HG03571 (cell line): ENCODE measurements at regions not wholly inside any gene's neighbourhood (a gene's known extent, or its start where the extent isn't known, plus 50 kb on each side); places are given as distances from the start of the nearest gene placed in this dataset.

Experiments
- ATAC-seq: cut with Tn5 transposase; IDR thresholded peaks from one replicate; pipeline ENCODE4 v1.9.1; 2021; ENCODE audit not compliant: unreplicated experiment

DNA sequence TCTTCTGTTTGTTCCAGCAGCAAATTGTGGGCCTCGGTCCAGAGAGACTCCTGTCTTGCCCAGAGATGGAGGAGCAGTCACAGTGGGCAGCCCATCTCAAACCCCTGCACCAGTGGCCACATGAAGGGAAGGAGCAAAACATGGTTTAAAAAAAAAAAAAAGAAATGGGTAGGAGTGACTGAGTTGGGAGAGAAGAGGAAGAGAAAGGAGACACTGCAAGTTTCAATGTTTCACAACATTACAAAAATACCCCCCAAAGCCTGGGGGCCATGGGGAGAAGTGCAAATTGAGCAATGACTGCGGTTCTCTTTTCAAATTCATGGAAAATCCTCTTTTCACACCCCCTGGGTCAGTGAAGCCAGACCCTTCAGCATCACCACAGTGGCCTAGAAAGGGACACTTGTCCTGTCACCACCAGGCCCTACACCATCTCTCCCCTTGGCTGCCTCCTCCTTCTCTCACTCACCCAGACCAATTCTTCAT is 117.1 kb downstream of the ZFP36L2 start:
- ATAC-seq = no peak

DNA sequence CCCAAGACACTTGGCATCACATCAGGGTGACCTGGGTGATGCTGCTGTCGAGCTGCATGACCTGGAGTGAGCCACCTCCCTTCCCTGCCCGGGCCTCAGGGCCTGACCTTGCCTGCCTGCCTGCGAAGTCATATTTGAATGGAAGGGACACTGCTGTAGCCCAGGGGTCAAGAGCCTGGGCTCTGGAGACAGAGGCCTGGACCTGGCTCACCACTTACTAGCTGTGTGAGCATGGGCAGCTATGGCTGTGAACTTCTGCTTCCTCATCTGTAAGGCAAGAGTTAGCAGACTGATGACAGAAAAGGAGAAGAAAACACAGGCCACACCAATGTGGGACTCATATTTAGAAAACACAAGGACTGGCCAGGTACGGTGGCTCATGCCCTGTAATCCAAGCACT is 118.7 kb downstream of the ZFP36L2 start:
- ATAC-seq = no peak

DNA sequence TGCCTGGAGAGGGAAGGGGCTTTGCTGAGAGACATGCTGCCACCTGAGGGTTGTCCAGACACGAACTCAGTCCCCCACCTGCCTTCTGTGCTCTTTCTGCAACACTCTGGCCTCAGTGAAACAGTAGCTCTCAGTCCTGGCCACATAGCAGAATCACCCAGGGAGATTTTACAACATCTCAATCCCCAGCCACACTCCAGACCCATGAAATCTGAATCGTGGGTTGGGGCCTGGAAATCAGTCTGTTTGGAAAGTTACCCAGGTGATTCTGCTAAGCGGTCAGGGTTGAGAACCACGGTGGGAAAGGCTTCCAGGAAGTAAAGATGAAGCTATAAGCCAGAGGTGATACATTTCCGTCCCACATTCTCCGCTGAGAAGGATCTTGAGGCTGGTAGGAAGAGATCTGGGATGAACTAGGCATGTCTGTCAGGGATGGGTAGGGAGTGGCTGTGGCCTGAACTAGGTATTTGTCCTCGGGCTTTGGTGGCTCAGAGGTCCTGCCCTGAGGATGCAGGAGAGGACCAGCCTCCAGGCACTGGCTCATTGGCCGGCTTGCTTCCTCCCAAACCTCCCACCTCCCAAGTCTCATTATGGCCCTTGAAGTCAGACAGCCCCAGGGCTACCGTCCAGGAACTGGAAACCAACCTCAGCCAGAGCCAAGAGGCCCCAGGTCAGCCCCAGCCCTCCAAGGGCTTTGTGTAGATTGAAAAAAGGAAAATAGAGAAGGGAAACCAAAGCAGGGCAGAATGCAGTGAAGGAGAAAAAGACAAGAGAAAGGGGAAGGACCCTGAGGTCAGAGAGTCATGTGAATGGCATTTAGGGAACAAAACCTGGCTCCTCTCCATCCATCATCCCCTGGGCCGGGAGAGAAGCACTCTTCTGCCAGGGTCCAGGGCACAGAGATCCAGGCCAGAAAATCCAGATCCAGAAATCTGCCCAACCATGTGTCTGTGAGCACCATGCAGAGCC is 119.6 kb downstream of the ZFP36L2 start:
- no peak for ATAC-seq

DNA sequence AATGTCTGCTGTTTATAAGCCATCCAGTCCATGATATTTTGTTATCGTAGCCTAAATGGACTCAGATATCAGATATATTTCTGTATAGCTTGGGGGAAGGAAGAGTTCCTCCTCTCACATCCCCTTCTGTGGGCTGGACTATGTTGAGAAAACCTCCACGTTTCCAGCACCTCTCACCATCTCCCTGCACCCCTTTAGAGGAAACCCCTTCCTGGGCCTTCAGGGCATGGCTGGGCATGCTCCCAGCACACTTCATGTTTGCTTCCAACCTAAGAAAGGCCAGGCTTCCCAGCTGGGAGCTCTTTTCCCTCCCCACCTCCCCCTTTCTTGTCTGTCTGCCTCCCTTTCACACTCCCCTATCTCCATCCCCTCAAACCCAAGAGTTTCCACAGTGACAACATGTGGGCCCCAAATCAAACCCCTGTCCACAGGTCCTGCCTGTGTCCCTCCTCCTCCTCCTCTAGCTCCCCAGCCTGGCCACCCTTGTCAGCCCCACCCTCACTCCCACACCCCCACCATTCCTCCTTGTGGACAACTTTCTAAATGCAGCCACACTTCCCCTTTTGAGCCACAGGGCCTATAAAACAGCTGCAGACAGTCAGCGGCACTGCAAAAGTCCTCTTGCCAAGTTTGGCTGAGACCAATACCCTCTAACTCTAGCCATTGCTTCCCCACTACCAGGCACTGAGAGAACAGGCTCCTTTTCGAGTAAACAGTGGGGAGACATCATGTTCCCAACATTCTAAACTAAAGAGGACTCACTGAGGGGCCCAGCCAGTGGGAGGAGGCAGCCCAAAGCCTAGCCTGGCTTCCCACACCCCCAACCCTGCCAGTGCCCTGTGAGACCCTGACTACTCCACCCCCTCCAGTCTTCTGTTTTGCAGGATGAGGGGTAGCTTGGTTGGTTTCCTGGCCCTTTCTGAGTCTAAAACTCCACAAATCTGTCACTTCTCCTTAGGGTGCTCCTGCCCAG is 120.5 kb downstream of the ZFP36L2 start:
- ATAC-seq = peak; percentile 58

DNA sequence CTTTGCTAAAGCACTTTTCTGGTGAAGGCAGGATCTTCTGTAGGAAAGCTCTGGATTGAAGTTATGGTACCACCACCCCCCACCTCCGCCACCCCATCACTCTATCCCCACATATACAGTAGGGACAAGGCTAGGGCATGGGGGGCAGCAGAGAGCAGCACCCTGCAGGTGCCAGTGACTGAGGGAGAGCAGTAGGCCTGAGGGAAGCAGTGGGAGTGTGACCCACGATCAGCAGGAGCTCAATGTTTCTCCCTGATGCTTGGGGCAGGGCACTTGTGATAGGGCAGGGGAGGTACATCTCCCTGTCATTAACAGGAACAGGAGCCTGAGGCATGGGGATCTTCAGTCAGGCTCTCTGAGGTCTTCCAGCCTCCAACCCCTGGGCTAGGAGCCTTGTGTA is 121.6 kb downstream of the ZFP36L2 start:
- no peak for ATAC-seq

DNA sequence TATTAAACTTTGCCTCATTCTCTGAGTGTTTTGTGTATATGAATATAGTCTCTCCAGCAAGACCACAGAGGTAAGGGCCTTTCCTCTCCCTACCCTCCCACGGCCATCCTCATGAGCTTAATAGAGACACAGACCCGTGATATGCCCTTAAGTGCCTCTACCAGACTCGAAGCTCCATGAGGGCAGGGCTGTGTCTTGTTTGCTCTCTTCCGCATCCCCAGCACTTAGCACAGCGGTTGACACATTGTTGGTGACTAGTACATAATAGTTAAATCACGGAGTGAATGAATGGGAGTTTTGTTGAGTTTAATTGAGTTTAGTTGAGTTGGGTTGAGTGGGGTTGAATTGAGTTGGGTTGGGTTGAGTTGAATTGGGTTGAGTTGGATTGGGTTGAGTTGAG is 122.3 kb downstream of the ZFP36L2 start:
- no peak for ATAC-seq

DNA sequence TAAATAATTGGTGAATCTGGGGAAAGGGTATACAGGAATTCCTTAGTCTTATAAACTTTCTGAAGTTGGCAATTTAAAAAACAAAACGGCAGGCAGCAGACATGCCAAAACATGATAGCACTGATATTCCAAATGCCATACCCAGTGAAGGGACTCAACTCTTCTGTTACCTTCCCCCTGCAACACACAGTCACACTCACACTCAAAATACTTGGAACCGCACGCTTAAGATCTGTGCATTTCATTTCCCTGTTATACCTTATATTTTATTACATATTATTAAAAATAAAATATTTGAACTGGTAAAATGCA is 123.4 kb downstream of the ZFP36L2 start:
- no peak for ATAC-seq

GRCh38 chr2:43102366-43103092 is 123.9 kb downstream of the ZFP36L2 start:
- ATAC-seq = no peak

- no peak for ATAC-seq
Measured at GRCh38 chr2:43101751-43102150, 124.7 kb downstream of the ZFP36L2 start.

- no peak for ATAC-seq
Measured at GRCh38 chr2:43100883-43101662, 125.3 kb downstream of the ZFP36L2 start.

DNA sequence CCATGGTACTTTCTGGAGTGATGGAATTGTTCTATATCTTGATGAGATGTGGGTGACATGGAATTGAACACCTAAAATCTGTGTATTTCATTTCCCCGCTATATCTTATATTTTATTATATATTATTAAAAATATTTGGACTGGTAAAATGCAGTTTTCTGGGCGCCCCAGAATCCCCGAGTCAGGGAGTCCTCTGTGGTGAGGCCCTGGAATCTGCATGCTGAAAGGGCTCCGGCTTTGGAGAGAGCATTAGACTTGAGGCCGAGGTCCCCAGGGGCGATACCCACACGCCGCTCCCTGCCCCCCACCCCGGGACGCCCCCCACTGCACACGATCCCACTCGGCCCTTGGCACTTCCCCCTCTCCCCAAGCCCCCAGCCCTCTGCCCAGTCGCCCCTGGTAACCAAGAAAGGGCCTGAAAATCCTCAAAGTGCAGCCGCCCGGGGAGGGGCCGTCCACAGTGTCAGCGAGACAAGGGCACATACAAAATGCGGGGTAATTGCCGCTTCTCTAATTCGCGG is 126.0 kb downstream of the ZFP36L2 start:
- ATAC-seq = no peak

- ATAC-seq = no peak
Measured at GRCh38 chr2:43099797-43100196, 126.6 kb downstream of the ZFP36L2 start.

DNA sequence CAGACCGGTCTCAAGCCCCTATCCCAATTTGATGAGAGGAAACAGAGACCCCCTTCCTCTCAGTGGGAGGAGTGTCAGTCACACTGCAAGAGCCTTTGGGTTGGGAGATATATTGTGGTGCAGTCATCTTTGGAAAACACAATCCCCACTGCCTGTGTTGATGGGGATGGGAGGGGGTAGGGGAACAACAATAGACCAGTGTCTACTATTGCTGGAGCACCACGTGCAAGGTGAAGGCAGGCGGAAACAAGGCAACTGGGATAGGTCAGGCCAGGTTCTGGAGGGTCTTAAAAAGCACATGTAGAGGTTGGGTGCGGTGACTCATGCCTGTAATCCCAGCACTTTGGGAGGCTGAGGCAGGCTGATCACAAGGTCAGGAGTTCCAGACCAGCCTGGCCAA is 127.9 kb downstream of the ZFP36L2 start:
- ATAC-seq = no peak

GRCh38 chr2:43097644-43098408 is 128.6 kb downstream of the ZFP36L2 start:
- ATAC-seq = no peak

DNA sequence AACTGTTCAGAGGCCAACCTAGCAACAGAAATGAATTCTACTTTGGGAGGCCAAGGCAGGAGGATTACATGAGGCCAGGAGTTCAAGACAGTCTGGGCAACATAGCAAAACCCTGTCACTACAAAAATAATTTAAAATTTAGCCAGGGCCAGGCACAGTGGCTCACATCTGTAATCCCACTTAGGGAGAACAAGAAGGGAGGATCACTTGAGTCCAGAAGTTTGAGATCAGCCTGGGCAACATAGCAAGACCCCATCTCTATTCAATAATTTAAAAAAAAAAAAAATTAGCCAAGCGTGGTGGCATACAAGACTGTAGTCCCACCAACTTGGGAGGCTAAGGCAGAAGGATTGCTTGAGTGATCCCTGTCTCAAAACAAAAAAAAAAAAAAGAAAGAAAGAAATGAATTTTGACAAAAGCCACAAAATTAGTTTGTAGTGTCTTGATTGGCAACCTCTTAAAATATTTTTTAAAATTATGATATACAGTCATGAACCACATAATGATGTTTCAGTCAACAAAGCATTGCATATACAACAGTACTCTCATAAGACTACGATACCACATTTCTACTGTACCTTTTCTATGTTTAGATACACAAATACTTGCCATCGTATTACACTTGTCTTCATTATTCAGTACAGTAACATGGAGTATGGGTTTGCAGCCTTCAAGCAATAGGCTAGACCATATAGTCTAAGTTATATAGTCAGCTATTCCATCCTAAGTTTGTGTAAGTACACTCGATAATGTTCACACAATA is 130.7 kb downstream of the ZFP36L2 start:
- no peak for ATAC-seq

- no peak for ATAC-seq
Measured at GRCh38 chr2:43092520-43093179, 133.8 kb downstream of the ZFP36L2 start.

DNA sequence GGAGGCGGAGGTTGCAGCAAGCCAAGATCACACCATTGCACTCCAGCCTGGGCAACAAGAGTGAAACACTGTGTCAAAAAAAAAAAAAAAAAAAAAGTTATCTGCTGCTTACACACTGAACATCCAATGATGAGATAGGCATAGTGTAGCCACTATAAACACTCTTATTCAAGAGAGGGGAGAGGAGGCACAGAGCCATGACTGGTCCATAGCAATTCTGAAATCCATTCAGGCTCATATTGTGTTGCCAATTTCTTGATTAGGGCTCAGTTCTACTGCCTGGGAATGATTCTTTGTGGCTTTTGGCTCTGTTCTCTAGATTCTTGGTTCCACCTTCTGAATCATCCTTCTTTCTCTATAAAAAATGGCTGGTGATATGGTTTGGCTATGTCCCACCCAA is 136.1 kb downstream of the ZFP36L2 start:
- ATAC-seq = no peak
